ENCODE measurements at regions not wholly inside any gene's neighbourhood (a gene's known extent, or its start where the extent isn't known, plus 50 kb on each side); places are given as distances from the start of the nearest gene placed in this dataset.

DNA sequence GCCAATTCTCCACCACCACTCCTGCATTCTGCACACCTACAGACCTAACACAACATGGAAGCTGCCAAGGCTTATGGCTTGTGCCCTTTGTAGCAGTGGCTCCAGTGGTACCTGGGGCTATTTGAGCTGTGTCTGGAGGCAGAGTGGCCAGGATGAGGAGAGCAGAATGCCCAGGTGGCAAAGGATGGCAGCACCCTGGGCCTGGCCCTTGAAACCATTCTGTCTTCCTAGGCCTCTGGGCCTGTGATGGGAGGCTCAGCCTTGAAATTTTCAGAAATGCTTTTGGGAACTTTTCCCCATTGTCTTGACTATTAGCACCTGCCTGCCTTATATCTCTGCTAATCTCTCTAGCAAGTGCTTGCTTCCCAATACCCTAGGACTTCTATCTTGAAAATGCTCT lies 241.7 kb downstream of the TMEM167A start:
- DNase-seq: no peak

- no peak for DNase-seq
These were observed 243.0 kb downstream of the TMEM167A start for GRCh38 chr5:82834151-82834550.

DNA sequence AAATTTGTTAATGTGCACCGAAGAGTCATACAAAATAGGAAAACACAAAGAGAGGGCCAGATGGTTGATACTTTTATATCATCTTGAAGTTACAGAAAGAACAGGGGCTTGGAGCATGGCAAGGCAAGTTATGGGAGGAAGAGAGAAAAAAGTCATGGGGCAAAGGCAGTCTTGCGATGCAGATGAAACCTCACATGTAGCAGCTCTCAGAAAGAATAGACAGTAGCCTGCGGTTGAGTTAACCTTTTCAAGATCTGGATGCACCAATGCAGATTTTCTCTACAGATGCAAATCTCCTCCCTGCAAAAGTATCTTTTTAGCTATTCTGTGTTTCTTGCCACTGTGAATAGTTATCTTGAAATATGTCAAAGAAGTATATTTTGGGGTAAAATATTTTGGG lies 243.9 kb downstream of the TMEM167A start:
- no peak for DNase-seq

DNA sequence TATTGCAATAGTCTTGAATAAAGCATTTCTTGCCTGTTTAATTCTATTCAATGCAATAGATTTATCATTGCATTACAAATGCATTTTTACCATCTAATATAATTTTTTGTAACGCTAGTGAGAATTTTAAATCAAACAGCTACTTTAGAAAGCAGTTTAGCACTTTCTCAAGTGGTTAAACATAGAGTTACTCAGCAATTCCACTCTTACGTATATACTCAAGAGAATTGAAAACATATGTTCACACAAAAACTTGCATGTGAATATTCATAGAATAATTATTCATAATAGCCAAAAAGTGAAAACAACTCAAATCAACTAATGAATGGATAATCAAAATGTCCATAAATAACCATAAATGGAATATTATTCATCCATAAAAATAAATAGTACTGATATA lies 244.7 kb downstream of the TMEM167A start:
- no peak for DNase-seq

DNA sequence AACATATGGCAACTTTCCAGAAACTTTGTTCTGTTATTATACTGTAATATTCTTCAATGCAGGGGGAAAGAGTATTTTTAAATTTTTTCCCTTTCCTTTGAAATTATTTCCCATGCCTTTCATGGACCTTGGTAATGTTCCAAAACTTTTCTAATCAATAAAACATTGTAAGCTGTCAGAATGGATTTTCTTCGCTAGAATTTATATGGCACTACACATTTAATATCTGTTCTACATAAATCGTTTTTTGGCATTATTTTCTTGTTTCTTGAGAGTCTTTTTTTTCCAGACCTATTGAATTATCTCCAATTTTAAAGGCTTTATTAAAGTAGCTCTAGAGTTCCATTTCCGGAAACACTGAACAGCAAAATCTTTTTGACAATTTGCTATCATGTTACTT lies 249.0 kb downstream of the TMEM167A start:
- DNase-seq: no peak

GRCh38 chr5:82827651-82828050 lies 249.5 kb downstream of the TMEM167A start:
- no peak for DNase-seq

DNA sequence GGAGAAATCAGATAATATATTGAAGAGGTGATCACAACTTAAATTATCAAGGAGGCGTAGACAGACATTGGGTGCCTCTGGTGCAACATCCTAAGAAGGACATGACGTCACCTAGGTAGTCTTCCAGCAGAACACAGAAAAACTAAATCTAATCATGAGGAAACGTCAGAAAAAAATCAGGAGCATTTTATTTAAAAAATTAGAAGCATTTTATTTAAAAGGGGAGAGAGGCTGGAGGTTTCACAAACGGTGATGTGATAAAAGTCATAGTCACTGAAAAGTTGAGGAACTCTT lies 254.6 kb downstream of the TMEM167A start:
- no peak for DNase-seq

GRCh38 chr5:82821846-82822633 lies 255.2 kb downstream of the TMEM167A start:
- no peak for DNase-seq

DNA sequence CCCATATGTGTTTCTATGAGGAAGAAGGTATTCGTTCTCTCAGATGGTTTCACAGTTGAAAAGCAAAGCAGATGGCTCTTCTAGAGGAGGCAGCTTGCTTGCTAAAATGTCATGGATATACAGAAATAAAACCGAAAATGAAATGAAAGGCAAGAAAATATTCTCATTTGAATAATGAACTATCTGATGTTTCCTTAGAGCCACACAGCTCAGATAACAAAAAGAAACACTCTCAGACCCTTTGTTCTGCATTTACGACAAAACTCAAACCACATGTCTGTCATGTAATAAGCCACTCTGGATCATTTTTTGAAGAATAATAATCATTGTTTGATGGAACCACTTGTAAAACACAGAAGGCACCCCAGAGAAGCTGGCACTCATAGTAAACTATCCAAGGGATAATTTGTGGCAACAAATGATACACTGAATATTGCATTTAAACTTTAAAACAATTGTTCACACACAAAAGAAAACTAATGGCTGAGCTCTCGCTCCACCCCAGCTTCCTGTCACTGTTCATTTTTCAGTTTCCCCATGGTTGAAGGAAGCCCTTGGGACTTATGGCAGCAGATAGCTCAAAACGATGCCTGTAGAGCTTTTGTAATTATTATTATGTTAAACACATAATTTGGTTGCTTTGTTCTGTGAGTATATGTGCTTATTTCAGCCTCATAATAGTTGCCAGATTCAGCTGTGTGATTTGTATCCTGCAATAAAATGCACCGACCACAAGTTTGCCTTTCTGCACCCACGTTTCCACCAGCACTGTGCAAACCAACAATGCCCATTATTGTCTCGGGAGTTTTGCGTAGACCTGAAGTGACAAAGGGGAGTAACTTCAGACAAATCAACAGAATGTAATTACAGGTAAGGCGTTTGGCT lies 256.0 kb downstream of the TMEM167A start:
- peak; percentile 64 for DNase-seq

DNA sequence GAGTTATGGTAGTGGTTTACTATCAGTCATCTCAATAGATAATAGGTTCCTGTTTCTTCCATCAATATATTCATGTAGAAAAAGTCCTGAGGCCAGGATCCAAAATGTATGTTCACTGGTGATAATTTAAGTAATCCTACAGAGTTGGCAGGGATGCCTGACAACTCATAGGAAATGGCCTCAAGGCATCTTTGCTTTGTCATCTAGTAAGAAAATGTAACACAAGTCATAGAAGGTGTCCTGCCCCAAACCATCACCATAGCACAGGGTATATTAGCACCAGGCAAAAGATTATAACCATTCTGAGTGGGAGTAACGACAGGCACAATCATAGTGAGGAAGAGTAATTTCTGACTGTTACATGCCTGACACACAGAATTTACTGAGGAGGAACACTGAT lies 257.0 kb downstream of the TMEM167A start:
- no peak for DNase-seq

GRCh38 chr5:82817897-82818676 lies 259.1 kb downstream of the TMEM167A start:
- no peak for DNase-seq

GRCh38 chr5:82816926-82817325 lies 260.3 kb downstream of the TMEM167A start:
- no peak for DNase-seq

DNA sequence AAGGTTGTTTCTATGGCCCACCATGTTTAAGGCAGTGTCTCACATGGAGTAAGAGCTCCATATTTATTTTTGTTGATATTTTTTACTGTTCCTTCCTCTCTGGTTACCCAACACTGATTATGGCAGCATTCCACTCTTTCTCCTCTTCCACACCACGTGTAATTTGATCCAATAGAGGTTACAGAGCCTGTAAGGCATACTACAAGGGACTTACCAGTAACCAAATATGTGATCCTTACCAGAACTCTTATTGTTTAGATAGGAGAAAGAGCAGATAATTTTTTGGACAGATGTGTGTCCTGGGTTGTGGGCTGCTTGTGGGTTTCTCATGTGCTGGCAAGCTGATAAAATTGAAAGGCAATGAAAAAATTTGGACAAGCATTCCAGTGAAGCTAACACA lies 261.3 kb downstream of the TMEM167A start:
- DNase-seq: no peak

GRCh38 chr5:82813861-82814260 lies 263.3 kb downstream of the TMEM167A start:
- DNase-seq: no peak

DNA sequence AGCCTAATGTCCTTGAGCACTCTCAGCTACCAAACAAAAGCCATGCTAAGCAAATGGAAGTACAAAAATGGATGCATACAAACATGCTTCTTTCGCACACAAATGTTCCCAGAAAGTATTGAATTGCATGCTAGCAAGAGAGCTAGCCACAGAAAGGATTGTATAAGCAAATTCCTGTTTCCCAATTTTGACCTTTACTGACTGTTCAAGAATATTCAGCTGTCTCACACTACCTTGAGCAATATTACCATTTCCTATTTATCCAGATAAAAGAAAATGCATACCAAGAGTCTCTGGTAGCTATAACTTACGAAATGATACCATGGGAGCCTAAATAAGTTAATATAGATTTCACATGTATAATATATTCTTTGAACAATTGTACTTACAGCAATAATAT lies 264.6 kb downstream of the TMEM167A start:
- no peak for DNase-seq

- DNase-seq: no peak
These were observed 265.7 kb downstream of the TMEM167A start for GRCh38 chr5:82811490-82811889.

DNA sequence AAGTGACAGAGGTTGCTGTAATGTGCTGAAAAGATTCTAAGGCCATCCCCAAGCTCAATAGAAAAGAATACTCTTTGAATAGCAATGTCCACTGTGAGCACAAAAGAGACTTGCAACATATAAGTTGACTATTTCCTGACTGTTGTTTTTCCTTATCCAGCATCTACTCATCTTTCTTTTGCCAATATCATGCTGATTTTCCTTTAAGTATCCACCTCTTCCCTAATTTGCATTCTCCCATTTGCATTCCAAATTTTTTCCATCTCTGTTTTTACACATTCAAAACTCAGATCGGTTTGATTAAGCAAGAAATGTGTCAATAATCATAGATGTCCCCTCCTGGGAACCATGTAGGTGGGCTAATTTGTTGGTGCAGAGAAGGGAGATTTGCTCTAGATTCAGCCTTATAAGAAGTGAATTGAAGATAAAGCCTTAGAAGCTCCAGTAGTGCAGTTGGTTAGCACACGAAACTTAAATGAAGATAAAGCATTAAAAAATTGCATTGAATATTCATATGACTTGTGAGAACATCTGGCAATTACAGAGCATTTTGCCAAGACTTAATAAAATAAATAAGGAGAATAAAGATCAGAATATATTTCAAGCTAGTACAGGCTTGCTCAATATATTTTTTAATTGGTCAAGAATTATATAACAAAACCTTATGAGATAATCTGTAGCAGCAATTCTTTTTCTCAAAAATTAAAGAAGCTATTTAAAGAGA lies 267.6 kb downstream of the TMEM167A start:
- DNase-seq: no peak

GRCh38 chr5:82808960-82809359 lies 268.2 kb downstream of the TMEM167A start:
- no peak for DNase-seq

- no peak for DNase-seq
These were observed 270.2 kb downstream of the TMEM167A start for GRCh38 chr5:82807021-82807420.

DNA sequence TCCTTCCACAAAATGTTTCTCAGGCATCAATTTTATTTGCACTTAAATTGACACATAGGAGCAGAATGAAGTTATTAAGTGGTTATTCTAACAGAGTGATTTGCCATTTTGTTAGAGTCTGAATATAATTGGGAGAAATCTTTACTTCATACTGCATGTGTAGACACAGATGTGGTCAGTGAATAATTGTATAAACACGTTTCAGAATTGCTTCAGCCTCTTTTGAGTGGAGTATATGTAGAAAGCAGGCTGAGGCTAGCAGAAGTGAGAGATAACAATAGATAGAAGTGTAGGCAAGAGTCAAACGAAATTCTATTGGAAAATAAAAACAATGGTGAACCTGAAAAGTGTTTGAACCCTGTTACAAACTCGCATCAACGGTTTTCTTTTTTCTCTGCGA lies 270.7 kb downstream of the TMEM167A start:
- DNase-seq: no peak

- no peak for DNase-seq
These were observed 273.0 kb downstream of the TMEM167A start for GRCh38 chr5:82804155-82804690.

- DNase-seq: no peak
These were observed 274.2 kb downstream of the TMEM167A start for GRCh38 chr5:82802954-82803353.

- no peak for DNase-seq
These were observed 276.4 kb downstream of the TMEM167A start for GRCh38 chr5:82800826-82801225.
